ENCODE measurements at regions not wholly inside any gene's neighbourhood (a gene's known extent, or its start where the extent isn't known, plus 50 kb on each side); places are given as distances from the start of the nearest gene placed in this dataset.

GRCh38 chr11:133619973-133620372, 87.7 kb upstream of the OPCML start:
- H3F3A ChIP-seq (ENCODE audit: low read depth) = no peaks in the 10 kb centered on the region
- Mint-ChIP-seq H3K27me3 (ENCODE audit: insufficient read depth, low read depth) (peaks cover 3% of the 10 kb centered on the region), H3K4me1 (no peaks in the 10 kb centered on the region), H3K36me3 (no peaks in the 10 kb centered on the region), H3K9me3 (peaks cover 8% of the 10 kb centered on the region), H3K4me3 (no peak overlapping the region), H3K27ac (no peak overlapping the region)
- H3K27ac ChIP-seq = no peak overlapping the region
- no peak overlapping the region for H2AFZ ChIP-seq (replicated peaks)
- TF ChIP-seq EZH2phosphoT487 (IDR thresholded peaks at IDR 0.05) = no peak
- TF ChIP-seq CTCF (IDR thresholded peaks at IDR 0.05) = peak; percentile 40
- H3K36me3 ChIP-seq = no peaks in the 10 kb centered on the region
- H3K9me3 ChIP-seq (ENCODE audit: low read depth) = no peaks in the 10 kb centered on the region
- no peaks in the 10 kb centered on the region for H3K79me2 ChIP-seq (ENCODE audit: low read depth)
- H3K9ac ChIP-seq = no peak overlapping the region
- H3K27me3 ChIP-seq = no peaks in the 10 kb centered on the region
- H3K4me1 ChIP-seq = peaks cover 7% of the 10 kb centered on the region
- H3K4me3 ChIP-seq = no peak overlapping the region
- DNase-seq (ENCODE audit: low spot score) = peak; percentile 24
- no peak overlapping the region for H3K4me2 ChIP-seq
- no peaks in the 10 kb centered on the region for H4K20me1 ChIP-seq (ENCODE audit: low read depth)

DNA sequence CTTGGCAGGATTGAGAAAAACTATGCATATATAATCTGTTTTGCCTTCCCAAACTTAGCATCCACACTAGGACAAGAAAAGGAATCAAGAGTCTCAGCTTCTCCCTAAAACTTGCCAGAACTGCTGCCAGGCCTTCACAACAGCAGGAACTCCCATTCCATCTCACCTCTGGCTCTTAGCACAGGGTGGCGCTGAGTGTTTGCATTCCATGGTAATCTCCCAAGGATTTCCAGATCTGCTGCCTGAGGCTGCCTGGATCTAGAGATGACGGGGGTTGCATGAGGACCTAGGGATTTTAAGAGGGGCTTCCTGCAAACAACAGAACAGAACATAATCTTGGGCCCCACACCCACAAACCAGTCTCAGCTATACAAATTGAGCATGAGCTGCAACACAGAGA, 87.1 kb upstream of the OPCML start:
- no peak overlapping the region for H3K27ac ChIP-seq
- no peaks in the 10 kb centered on the region for H3K79me2 ChIP-seq (ENCODE audit: low read depth)
- H4K20me1 ChIP-seq (ENCODE audit: low read depth) = no peaks in the 10 kb centered on the region
- no peaks in the 10 kb centered on the region for H3K27me3 ChIP-seq
- peak; percentile 15 for DNase-seq (ENCODE audit: low spot score)
- no peak for TF ChIP-seq EZH2 (IDR thresholded peaks at IDR 0.05)
- TF ChIP-seq EZH2phosphoT487 (IDR thresholded peaks at IDR 0.05) = no peak
- no peak for TF ChIP-seq CTCF (IDR thresholded peaks at IDR 0.05)
- no peaks in the 10 kb centered on the region for H3K4me1 Mint-ChIP-seq
- H3K4me3 Mint-ChIP-seq = no peak overlapping the region
- no peak overlapping the region for H3K4me2 ChIP-seq
- no peak overlapping the region for H3K27ac Mint-ChIP-seq
- H2AFZ ChIP-seq (replicated peaks) = no peak overlapping the region
- no peak overlapping the region for H3K4me3 ChIP-seq
- no peaks in the 10 kb centered on the region for H3F3A ChIP-seq (ENCODE audit: low read depth)
- peaks cover 3% of the 10 kb centered on the region for H3K27me3 Mint-ChIP-seq (ENCODE audit: insufficient read depth, low read depth)
- H3K36me3 ChIP-seq = no peaks in the 10 kb centered on the region
- no peaks in the 10 kb centered on the region for H3K36me3 Mint-ChIP-seq
- peaks cover 7% of the 10 kb centered on the region for H3K4me1 ChIP-seq
- no peak overlapping the region for H3K9ac ChIP-seq
- no peaks in the 10 kb centered on the region for H3K9me3 ChIP-seq (ENCODE audit: low read depth)
- peaks cover 8% of the 10 kb centered on the region for H3K9me3 Mint-ChIP-seq

DNA sequence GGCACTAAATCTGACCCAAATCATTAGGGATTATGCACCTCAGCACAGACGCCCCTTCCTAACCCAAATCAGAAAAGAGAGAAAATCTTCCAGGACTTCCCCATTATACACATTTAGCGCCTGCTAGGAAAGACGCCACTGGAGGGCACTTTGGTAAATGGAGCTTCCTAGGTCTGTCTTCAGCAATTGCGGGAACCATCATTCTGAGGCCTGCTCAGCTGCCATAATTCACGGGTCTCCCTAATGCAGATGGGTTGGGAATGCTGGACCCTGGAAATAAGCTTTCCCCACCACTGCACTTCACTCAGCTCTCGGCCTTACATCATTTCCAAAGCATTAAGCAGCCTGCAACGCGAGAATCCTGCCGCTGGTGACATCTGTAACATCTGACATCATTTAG, 86.2 kb upstream of the OPCML start:
- Mint-ChIP-seq H3K4me3 (no peak overlapping the region), H3K27ac (no peak overlapping the region), H3K36me3 (no peaks in the 10 kb centered on the region), H3K4me1 (no peaks in the 10 kb centered on the region), H3K9me3 (peaks cover 10% of the 10 kb centered on the region), H3K27me3 (ENCODE audit: insufficient read depth, low read depth) (peaks cover 3% of the 10 kb centered on the region)
- Histone ChIP-seq H3K36me3 (no peaks in the 10 kb centered on the region), H3K79me2 (ENCODE audit: low read depth) (no peaks in the 10 kb centered on the region), H2AFZ (replicated peaks) (no peak overlapping the region), H3F3A (ENCODE audit: low read depth) (no peaks in the 10 kb centered on the region), H3K27me3 (no peaks in the 10 kb centered on the region), H3K4me1 (peaks cover 7% of the 10 kb centered on the region), H3K27ac (no peak overlapping the region), H3K9ac (no peak overlapping the region), H3K4me3 (no peak overlapping the region), H4K20me1 (ENCODE audit: low read depth) (no peaks in the 10 kb centered on the region), H3K4me2 (no peak overlapping the region), H3K9me3 (ENCODE audit: low read depth) (no peaks in the 10 kb centered on the region)
- TF ChIP-seq CTCF (IDR thresholded peaks at IDR 0.05) (no peak), EZH2phosphoT487 (IDR thresholded peaks at IDR 0.05) (no peak), EZH2 (IDR thresholded peaks at IDR 0.05) (no peak)
- no peak for DNase-seq (ENCODE audit: low spot score)

DNA sequence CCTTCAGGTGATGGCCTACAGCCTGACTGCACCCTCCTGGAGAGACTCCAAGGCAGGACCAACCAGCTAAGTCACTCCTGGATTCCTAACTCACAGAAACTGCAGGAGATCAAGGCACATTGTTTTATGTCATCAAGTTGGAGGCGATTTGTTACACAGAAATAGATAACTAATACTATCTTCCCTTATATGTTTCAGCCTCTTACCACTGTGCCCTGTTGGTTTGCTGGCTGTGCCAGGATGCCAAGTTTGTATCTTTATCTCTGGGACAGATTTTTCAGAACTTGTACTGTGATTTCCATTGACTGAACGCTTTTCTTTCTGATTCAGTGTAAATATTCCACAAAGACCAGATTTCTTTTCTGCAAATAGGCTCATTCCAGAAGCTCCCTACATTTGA, 76.2 kb upstream of the OPCML start:
- TF ChIP-seq EZH2 (IDR thresholded peaks at IDR 0.05) (no peak), EZH2phosphoT487 (IDR thresholded peaks at IDR 0.05) (no peak), CTCF (IDR thresholded peaks at IDR 0.05) (no peak)
- Histone ChIP-seq H4K20me1 (ENCODE audit: low read depth) (no peaks in the 10 kb centered on the region), H3K79me2 (ENCODE audit: low read depth) (no peaks in the 10 kb centered on the region), H2AFZ (replicated peaks) (no peak overlapping the region), H3K9me3 (ENCODE audit: low read depth) (peaks cover 7% of the 10 kb centered on the region), H3K9ac (no peak overlapping the region), H3K27me3 (no peaks in the 10 kb centered on the region), H3K4me2 (no peak overlapping the region), H3K4me3 (no peak overlapping the region), H3K27ac (no peak overlapping the region), H3K4me1 (no peaks in the 10 kb centered on the region), H3K36me3 (no peaks in the 10 kb centered on the region), H3F3A (ENCODE audit: low read depth) (no peaks in the 10 kb centered on the region)
- Mint-ChIP-seq H3K36me3 (no peaks in the 10 kb centered on the region), H3K9me3 (no peaks in the 10 kb centered on the region), H3K27me3 (ENCODE audit: insufficient read depth, low read depth) (peaks cover 4% of the 10 kb centered on the region), H3K4me3 (no peak overlapping the region), H3K27ac (no peak overlapping the region), H3K4me1 (peaks cover 2% of the 10 kb centered on the region)
- DNase-seq (ENCODE audit: low spot score) = no peak

Data from neural progenitor cell (in vitro differentiated cells).